ENCODE measurements at regions not wholly inside any gene's neighbourhood (a gene's known extent, or its start where the extent isn't known, plus 50 kb on each side); places are given as distances from the start of the nearest gene placed in this dataset.

GRCh38 chr12:24121911-24122310 lies 172.4 kb upstream of the SOX5 start:
- Mint-ChIP-seq H3K4me1 (ENCODE audit: low read depth) (no peaks in the 10 kb centered on the region), H3K4me3 (no peak overlapping the region), H3K9me3 (peaks cover 0 to 4% of the 10 kb centered on the region in 2 donors), H3K27me3 (ENCODE audit: low read depth) (no peaks in the 10 kb centered on the region), H3K27ac (no peak overlapping the region), H3K36me3 (ENCODE audit: insufficient read depth in 2 of 2) (no peaks in the 10 kb centered on the region)
- no peak for DNase-seq
- ATAC-seq (replicated peaks in 1 of 2), result no peak

DNA sequence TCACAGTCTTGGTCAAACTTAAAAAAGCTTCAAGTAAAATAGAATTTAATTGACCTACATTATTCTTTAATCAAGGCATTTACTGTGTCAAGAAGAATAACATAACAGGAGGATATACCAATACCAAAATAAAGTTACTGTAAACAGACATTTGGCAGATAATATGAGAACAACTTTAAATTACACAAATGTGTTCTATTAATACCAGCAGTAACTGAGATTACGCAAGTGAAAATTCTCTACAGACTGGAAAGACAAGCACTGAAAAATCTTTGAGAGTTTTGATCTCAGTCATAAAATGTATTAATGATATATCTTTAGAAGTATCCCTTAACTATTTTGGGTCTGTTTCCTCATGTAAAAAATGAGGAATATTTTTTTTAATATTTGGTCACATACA lies 169.2 kb upstream of the SOX5 start:
- H3K27me3 Mint-ChIP-seq (ENCODE audit: low read depth), result no peaks in the 10 kb centered on the region
- no peaks in the 10 kb centered on the region for H3K9me3 Mint-ChIP-seq
- H3K4me1 Mint-ChIP-seq (ENCODE audit: low read depth), result no peaks in the 10 kb centered on the region
- DNase-seq (no peak), ATAC-seq (replicated peaks in 1 of 2) (no peak)
- H3K4me3 Mint-ChIP-seq, result no peak overlapping the region
- H3K36me3 Mint-ChIP-seq (ENCODE audit: insufficient read depth in 2 of 2), result no peaks in the 10 kb centered on the region
- H3K27ac Mint-ChIP-seq, result no peak overlapping the region

DNA sequence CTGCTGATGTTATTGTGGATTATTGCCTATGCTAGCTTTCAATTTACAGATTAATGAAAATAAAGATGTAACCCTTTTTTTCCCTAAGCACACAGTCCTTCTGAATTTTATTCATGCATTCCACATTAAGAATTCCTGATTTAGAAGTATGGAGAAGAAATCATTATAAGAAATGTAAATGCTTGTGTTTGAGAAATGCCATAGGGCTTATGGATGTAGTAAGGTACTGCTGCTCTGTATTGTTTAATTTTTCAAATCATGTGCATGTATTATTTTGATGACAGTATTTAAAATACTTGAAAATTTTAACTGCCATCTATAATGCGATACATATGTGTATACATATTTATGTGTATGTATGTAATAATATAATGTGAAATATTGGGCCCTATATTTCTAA lies 167.1 kb upstream of the SOX5 start:
- no peak for ATAC-seq (replicated peaks in 1 of 2)

DNA sequence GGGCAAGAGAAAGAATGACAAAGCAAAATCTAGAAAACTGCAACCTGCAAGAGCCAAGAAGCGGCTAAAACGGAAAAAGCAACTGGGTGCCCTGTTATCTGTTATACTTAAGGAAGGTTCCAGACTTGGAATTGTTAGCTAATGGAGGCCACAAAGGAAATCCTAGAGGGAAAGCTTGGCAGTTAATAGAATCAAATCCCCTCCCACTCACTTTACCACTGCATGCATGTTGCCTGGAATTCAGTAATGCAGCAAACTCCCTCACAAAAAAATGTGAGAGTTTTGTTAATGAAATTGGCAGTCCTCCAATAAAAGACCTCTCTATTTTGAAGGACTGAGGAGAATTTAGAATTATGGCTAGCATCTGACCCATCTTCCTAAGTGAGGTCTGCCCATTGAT lies 164.2 kb upstream of the SOX5 start:
- H3K9me3 Mint-ChIP-seq, result no peaks in the 10 kb centered on the region
- H3K4me3 Mint-ChIP-seq, result no peak overlapping the region
- DNase-seq, result no peak
- H3K27me3 Mint-ChIP-seq (ENCODE audit: low read depth), result no peaks in the 10 kb centered on the region
- H3K27ac Mint-ChIP-seq, result no peak overlapping the region
- H3K4me1 Mint-ChIP-seq (ENCODE audit: low read depth), result no peaks in the 10 kb centered on the region
- H3K36me3 Mint-ChIP-seq (ENCODE audit: insufficient read depth in 2 of 2), result no peaks in the 10 kb centered on the region
- ATAC-seq (replicated peaks in 1 of 2), result no peak

More for the DNA sequence above, 167.1 kb upstream of the SOX5 start:
- Mint-ChIP-seq H3K9me3 (no peaks in the 10 kb centered on the region), H3K4me1 (ENCODE audit: low read depth) (no peaks in the 10 kb centered on the region), H3K36me3 (ENCODE audit: insufficient read depth in 2 of 2) (no peaks in the 10 kb centered on the region), H3K4me3 (no peak overlapping the region), H3K27ac (no peak overlapping the region), H3K27me3 (ENCODE audit: low read depth) (no peaks in the 10 kb centered on the region)
- no peak for DNase-seq

DNA sequence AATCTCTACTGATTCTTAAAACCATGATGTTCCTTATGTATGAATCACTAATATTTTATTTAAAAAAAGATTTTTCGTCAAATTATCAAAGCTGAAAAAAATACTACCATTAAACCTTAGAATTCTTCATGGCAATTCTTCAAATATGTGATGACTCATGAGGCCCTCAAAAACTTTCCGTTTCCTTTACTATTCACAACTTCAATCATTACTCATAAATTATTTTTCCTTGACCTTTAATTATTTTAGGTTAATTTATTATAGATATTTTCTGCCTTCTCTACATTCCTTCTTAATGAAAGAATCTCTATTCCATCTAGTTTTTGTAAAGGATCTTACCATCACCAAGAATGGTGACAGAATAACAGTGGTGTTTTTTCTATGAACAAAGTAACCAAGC lies 162.1 kb upstream of the SOX5 start:
- Mint-ChIP-seq H3K27me3 (ENCODE audit: low read depth) (no peaks in the 10 kb centered on the region), H3K9me3 (no peaks in the 10 kb centered on the region), H3K36me3 (ENCODE audit: insufficient read depth in 2 of 2) (no peaks in the 10 kb centered on the region), H3K27ac (no peak overlapping the region), H3K4me3 (no peak overlapping the region), H3K4me1 (ENCODE audit: low read depth) (no peaks in the 10 kb centered on the region)
- DNase-seq, result no peak
- no peak for ATAC-seq (replicated peaks in 1 of 2)

DNA sequence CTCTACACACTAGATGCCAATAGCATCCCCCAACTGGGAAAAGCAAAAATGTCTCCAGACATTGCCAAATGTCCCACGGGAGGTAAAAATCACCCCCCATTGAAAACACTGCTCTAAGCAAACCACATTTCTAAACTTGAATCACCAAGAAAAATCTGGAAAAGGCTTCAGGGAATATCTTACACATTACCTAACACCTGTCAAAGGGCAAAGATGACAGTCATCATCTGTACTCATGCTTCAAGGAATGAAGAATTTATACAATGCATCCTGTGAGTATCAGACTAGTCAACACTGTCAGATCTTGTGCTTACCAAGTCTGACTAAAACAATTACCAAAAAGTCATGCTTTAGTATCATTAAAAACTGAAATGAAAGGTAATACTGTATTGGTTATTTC lies 161.6 kb upstream of the SOX5 start:
- DNase-seq (no peak), ATAC-seq (replicated peaks in 1 of 2) (no peak)
- H3K4me3 Mint-ChIP-seq, result no peak overlapping the region
- no peaks in the 10 kb centered on the region for H3K4me1 Mint-ChIP-seq (ENCODE audit: low read depth)
- H3K9me3 Mint-ChIP-seq, result no peaks in the 10 kb centered on the region
- H3K27ac Mint-ChIP-seq, result no peak overlapping the region
- no peaks in the 10 kb centered on the region for H3K36me3 Mint-ChIP-seq (ENCODE audit: insufficient read depth in 2 of 2)
- no peaks in the 10 kb centered on the region for H3K27me3 Mint-ChIP-seq (ENCODE audit: low read depth)

GRCh38 chr12:24109381-24110039 lies 160.0 kb upstream of the SOX5 start:
- Mint-ChIP-seq H3K36me3 (ENCODE audit: insufficient read depth in 2 of 2) (no peaks in the 10 kb centered on the region), H3K27me3 (ENCODE audit: low read depth) (no peaks in the 10 kb centered on the region), H3K9me3 (no peaks in the 10 kb centered on the region), H3K4me3 (no peak overlapping the region), H3K27ac (no peak overlapping the region), H3K4me1 (ENCODE audit: low read depth) (no peaks in the 10 kb centered on the region)
- no peak for ATAC-seq (replicated peaks in 1 of 2)
- DNase-seq, result no peak

DNA sequence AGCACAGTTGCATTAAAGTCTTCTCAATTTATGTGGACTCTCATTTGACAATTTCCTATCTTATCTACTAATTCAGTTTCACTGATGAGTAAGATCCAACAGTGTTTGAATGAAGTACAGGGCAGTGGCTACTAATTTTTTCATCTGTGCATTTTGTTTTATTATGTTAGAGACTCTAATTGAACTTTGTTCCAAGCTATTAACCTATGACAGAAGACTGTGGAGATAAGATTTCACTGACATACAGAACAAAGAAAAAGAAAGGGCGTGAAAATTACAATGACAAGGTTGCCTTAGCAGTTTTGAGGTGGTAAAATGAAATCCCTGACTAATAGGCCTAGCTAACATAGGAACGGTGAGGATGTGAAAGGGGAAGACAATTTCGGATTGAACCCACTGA lies 153.2 kb upstream of the SOX5 start:
- H3K36me3 Mint-ChIP-seq (ENCODE audit: insufficient read depth in 2 of 2), result no peaks in the 10 kb centered on the region

GRCh38 chr12:24099576-24099975 lies 150.1 kb upstream of the SOX5 start:
- no peak overlapping the region for H3K27ac Mint-ChIP-seq
- no peaks in the 10 kb centered on the region for H3K27me3 Mint-ChIP-seq (ENCODE audit: low read depth)
- H3K9me3 Mint-ChIP-seq, result peaks cover 3% of the 10 kb centered on the region in 2 donors
- DNase-seq, result no peak
- no peak for ATAC-seq (replicated peaks in 1 of 2)
- H3K36me3 Mint-ChIP-seq (ENCODE audit: insufficient read depth in 2 of 2), result no peaks in the 10 kb centered on the region
- H3K4me1 Mint-ChIP-seq (ENCODE audit: low read depth), result no peaks in the 10 kb centered on the region
- no peak overlapping the region for H3K4me3 Mint-ChIP-seq

More for the DNA sequence above, 153.2 kb upstream of the SOX5 start:
- DNase-seq (no peak), ATAC-seq (replicated peaks in 1 of 2) (no peak)
- Mint-ChIP-seq H3K27me3 (ENCODE audit: low read depth) (no peaks in the 10 kb centered on the region), H3K9me3 (peaks cover 2% of the 10 kb centered on the region in 2 donors), H3K4me1 (ENCODE audit: low read depth) (no peaks in the 10 kb centered on the region), H3K4me3 (no peak overlapping the region), H3K27ac (no peak overlapping the region)

DNA sequence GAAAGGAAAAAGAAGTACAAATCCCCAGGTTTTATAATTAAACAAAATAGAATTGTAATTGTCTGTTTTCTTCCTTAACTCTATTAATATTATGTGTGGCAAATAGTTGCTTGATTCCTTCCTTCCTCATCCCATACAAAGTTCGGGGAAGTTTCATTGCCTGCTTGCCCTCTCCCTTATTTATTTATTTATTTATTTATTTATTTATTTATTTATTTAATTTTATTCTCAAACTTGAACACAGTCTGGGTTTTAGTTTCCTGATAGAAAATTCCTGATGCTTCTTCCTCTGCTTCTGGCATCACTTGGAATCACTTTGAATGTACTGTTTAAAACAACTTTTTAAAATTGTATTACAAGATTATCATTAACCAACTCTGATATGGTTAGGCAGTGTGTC lies 145.8 kb upstream of the SOX5 start:
- Mint-ChIP-seq H3K27ac (no peak overlapping the region), H3K9me3 (peaks cover 2 to 6% of the 10 kb centered on the region in 2 donors), H3K36me3 (ENCODE audit: insufficient read depth in 2 of 2) (no peaks in the 10 kb centered on the region), H3K4me1 (ENCODE audit: low read depth) (no peaks in the 10 kb centered on the region), H3K27me3 (ENCODE audit: low read depth) (no peaks in the 10 kb centered on the region), H3K4me3 (no peak overlapping the region)
- no peak for ATAC-seq (replicated peaks in 1 of 2)
- no peak for DNase-seq

- Mint-ChIP-seq H3K27me3 (ENCODE audit: low read depth) (no peaks in the 10 kb centered on the region), H3K4me1 (ENCODE audit: low read depth) (no peaks in the 10 kb centered on the region), H3K36me3 (ENCODE audit: insufficient read depth in 2 of 2) (no peaks in the 10 kb centered on the region), H3K4me3 (no peak overlapping the region), H3K9me3 (peaks cover 0 to 4% of the 10 kb centered on the region in 2 donors), H3K27ac (no peak overlapping the region)
- ATAC-seq (replicated peaks in 1 of 2) (no peak), DNase-seq (no peak)
Measured at GRCh38 chr12:24089510-24089890, 140.0 kb upstream of the SOX5 start.

DNA sequence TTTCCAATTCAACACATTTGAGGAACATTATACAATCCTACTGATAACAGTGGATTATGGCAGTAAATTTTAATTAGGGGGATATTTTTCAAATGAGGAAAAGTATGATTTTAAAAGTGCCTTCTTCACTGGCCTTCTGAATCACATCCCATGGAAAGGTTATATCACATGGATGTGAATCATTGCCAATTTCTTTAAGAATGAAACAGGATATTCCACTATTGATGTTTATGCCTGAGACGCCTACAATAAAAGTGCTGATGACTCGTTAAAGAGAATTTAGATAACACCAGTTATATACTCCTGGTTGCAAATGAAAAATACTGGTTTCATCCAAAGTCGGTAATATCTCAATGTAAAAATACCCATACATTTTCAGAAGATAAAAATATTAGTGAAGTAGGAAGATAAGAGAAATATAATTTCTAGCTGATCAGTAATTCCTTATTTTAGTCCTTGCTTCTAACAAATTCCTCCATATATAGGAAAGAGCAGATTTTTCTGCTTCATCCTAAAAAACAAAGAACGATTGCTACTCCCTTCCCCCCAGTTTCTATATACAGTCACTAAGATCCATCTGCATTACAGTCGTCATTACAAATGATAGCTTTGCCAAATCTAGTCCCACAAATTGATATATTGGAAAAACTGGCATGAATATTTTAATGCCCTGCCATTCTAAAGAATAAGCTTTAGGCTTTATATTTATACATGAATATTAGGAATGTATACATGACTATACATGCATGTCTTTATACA lies 139.5 kb upstream of the SOX5 start:
- Mint-ChIP-seq H3K4me3 (no peak overlapping the region), H3K27ac (no peak overlapping the region), H3K9me3 (peaks cover 0 to 2% of the 10 kb centered on the region in 2 donors), H3K27me3 (ENCODE audit: low read depth) (no peaks in the 10 kb centered on the region), H3K36me3 (ENCODE audit: insufficient read depth in 2 of 2) (no peaks in the 10 kb centered on the region), H3K4me1 (ENCODE audit: low read depth) (no peaks in the 10 kb centered on the region)
- ATAC-seq (replicated peaks in 1 of 2) (no peak), DNase-seq (no peak)

- H3K9me3 Mint-ChIP-seq, result peaks cover 0 to 2% of the 10 kb centered on the region in 2 donors
Measured at GRCh38 chr12:24087294-24087693, 137.8 kb upstream of the SOX5 start.

GRCh38 chr12:24084800-24085199 lies 135.3 kb upstream of the SOX5 start:
- no peak for ATAC-seq (replicated peaks in 1 of 2)
- Mint-ChIP-seq H3K27ac (no peak overlapping the region), H3K27me3 (ENCODE audit: low read depth) (no peaks in the 10 kb centered on the region), H3K4me3 (no peak overlapping the region), H3K4me1 (ENCODE audit: low read depth) (no peaks in the 10 kb centered on the region), H3K9me3 (peaks cover 0 to 1% of the 10 kb centered on the region in 2 donors), H3K36me3 (ENCODE audit: insufficient read depth in 2 of 2) (no peaks in the 10 kb centered on the region)
- DNase-seq, result no peak

More at GRCh38 chr12:24087294-24087693, 137.8 kb upstream of the SOX5 start:
- H3K27me3 Mint-ChIP-seq (ENCODE audit: low read depth), result no peaks in the 10 kb centered on the region
- no peak overlapping the region for H3K4me3 Mint-ChIP-seq
- no peak overlapping the region for H3K27ac Mint-ChIP-seq
- DNase-seq (no peak), ATAC-seq (replicated peaks in 1 of 2) (no peak)
- no peaks in the 10 kb centered on the region for H3K4me1 Mint-ChIP-seq (ENCODE audit: low read depth)
- no peaks in the 10 kb centered on the region for H3K36me3 Mint-ChIP-seq (ENCODE audit: insufficient read depth in 2 of 2)

All from activated T-cell treated with anti-CD3 and anti-CD28 coated beads, Interleukin-2, amount 50 U/mL, for 72 hours (primary cell).